Renal cortical epithelial cell (primary cell): ENCODE measurements at regions not wholly inside any gene's neighbourhood (a gene's known extent, or its start where the extent isn't known, plus 50 kb on each side); places are given as distances from the start of the nearest gene placed in this dataset.

Experiments used
- DNase-seq: peaks from one replicate; pipeline ENCODE4 v3.0.0-alpha.2; 2011; ENCODE audit warnings: low read depth

DNA sequence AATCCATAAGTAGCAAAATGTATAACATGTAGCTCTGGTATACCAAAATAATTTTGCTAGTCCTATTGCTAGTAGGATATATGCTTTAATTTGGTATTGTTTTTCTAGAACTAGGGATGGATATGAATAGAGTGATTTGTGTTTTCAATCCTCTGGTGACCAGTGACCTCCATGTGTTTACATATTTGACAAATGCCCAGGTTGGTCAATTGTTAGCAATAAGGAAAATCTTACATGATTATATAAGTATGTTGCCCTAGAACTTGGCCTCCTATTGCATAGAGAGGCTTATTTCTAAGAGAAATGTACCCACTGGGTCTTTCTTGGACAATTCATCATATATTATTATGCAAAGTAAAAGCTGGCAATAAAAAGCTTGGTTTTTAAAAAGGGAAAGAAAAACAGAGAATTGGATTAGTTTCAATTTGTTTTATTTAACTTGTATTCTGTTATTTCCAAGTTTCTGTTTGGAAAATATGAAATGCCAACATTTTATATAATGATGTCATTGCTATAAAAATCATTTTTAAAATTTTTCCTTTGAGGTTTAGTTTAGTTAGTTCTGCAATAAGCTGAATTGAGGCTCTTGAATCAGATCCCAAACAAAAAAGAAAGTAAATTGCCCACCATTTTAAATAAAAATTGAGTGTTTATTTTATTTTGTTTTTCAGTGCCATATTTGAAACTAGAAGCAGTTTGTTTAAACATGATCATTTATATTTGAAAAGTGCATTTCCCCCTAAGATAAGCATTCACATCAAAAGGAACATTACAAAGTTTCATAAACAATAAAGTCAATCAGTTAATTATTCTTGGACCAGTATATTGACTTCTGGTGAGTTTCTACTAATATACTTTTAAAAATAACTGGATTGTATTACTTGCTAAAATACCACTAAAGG lies 210.9 kb downstream of the ZC3H11B start:
- no peak for DNase-seq

DNA sequence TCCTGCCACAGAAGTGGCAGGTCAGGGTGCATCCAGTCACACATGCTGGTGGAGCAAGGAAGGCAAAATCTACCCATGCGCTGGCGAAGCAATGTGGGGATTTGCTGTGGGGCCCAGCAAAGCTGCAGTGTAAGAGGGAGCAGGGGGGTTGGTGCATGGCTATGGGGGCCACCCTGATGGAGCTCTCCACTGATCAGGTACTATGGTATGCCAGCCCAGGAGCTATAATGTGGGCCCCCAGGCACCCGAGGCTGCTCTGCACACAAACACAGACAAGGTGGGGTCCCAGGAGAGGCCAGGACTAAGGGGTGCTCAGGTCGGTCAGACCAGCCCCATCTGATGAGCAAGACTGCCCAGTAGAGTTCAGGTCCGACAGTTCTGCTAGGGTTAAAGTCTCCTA lies 213.5 kb downstream of the ZC3H11B start:
- no peak for DNase-seq

DNA sequence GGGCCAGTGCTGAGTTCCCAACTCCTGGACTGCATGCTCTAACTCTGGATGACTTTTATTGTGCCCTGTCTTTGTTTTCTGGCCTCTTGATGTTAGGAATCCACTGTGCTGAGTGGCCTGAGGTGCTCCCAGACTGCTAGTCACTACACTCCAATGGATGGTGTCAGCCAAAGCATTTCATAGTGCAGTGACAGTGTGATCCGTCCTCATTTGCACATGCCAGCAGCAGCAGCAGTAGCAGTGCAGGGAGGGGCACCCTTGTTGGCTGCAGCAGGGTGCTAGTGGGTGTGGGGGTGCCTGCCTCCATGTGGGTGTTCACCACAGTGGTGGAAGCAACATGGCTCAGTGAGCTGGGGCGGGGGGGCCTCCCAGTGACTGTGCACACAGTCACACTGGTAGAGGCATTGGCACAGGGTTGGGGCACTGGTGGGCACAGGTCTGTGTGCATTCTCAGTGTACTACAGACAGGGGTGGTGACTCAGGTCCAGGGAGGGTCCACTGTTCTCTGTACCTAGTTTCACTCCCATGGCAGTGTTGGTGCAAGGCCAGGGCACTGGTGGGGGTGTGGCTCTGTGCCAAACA lies 214.0 kb downstream of the ZC3H11B start:
- DNase-seq, result no peak

DNA sequence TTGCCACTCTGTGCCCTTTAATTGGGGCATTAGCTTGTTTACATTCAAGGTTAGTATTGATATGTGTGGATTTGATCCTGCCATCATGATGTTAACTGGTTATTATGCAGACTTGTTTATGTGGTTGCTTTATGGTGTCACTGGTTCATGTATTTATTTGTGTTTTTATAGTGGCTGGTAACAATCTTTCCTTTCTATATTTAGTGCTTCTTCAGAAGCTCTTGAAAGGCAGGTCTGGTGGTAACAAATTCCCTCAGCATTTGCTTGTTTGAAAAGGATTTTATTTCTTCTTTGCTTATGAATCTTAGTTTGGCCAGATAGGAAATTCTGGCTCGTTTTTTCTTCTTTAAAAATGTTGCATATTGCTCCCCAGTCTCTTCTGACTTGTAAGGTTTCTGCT lies 215.4 kb downstream of the ZC3H11B start:
- no peak for DNase-seq

DNA sequence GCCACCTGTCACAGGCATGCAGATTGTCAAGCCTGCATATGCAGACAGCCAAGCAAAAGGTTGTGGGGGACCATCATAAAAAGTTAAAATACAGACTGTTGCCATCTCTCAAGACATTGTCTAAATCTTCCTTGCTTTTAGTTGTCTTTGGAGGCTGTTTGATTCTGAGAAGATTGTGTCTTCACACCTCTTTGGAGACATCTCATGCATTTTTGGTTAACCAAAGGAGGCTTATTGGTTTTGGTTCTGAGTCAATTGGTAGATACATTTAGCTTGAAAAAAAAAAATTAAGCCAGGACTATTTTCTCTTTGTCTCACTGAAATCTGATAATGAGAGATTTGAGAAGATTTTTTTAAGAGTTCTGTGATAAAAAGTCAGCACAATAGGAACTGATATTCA lies 217.6 kb downstream of the LYPLAL1 start:
- no peak for DNase-seq

DNA sequence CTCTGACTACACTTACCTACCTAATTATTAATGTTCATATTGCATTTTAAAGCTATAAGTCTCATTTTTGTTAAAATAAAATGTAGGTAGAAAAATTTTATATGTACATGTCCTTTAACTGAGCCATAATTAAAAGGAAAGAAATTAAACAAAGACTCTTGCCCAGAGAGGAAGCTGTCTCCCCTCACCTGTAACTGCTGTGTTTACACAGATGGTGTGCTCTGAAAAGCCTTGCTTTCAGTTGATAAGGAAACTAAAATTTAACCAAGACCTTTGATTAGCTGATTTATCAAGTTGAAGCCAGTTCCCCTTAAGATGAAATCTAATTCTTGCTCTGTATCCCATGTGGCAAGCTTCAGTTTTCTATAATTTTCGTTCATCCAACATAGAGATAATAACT lies 213.5 kb downstream of the LYPLAL1 start:
- no peak for DNase-seq

DNA sequence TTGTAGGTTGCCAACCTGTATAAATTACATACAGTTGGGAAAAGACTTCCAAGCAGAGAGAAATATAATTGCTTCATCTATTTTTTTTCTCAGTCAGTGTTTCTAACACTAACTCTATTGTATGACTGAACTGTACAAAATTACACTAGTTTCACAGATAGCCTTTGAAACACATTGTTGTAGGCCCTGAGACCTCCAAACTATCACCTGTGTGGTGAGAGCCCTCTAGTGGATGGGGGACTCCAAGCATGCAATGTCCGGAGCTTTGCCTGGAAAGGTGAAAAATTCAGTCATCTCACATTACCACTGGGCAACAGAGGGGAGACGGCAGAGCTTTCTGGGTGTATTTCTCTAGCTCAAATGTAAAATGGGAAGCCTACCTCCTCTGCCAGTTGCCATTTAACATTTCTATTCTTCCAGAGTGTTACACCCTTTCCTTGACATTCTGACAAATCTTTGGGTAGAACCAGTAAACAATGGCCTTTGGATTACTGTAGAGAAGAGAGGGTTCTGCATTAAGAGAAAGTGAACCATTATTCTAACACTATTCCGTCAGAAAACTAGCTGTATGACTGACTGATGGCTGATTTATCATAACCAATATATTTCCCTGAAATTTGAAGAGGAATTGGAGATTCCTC lies 212.2 kb downstream of the LYPLAL1 start:
- peak; percentile 67 for DNase-seq

DNA sequence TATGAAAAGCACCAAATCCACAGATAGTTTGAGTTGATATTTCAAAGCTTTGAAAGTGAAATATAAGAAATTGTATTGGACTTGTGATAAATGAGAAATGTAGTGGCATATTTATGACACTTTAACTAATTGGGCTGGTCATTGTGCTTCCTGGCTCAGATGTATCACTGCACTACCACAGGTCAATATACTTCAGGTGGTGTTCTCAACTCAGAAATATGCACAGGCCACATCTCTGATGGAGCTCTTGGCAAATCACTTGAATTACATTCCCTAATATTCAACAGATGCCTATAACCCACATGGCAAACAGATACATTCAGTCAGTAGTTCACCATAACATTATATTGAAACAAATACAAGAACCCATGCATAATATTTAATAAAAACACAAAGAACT lies 209.6 kb downstream of the LYPLAL1 start:
- DNase-seq, result no peak

DNA sequence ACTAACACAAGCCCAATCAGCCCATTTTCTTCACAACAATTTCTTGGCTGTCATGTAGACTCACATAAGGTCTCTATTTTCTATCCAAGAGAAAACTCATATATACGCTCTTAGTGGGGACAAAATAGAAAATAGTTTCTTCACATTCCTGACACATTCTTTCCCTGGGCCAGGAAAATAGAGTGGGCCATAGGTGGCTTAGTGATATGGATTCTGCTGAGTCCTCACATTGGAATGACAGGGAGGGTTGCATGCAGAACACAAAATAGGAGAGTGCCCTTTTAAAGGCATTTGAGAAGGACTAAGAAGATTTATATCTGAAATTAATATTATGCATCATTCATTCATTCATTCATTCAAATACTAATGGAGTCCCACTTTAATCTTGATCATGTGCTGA lies 207.7 kb downstream of the LYPLAL1 start:
- no peak for DNase-seq

DNA sequence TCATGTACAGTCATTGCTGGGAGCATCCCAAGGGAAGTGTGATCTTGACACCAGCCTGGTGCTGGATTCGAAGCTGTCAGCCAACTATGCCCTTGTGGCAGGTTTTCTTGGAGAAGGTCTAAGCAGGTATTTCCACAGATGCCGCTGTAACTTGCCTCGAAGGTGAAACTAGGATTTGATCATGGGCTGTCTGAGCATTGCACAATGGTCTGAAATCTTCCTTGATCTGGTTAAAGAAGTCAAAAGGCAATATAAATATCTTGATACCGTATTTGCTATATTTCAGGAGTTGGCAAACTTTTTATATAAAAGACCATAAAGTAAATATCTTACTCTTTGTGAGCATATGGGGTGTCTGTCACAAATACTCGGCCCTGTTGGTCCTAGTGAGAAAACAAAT lies 206.8 kb downstream of the LYPLAL1 start:
- DNase-seq, result no peak

DNA sequence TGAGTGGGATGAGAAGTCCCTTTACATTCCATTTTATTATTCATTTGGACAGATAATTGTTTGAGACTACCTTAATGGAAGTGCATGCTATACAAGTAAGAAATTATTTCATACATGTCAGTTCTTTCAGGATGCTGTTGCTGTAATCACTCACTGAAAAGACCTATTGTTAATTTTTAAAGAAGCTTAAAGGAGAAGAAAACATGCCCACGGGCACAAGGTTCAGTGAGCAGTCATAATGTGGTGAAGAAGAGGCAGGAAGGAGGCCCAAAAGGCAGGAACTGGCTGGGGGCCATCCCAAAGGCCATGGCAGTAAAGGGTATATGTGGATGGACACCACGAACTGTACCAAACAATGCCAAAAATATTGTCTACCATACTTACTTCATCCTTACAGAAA lies 206.0 kb downstream of the LYPLAL1 start:
- peak; percentile 53 for DNase-seq

DNA sequence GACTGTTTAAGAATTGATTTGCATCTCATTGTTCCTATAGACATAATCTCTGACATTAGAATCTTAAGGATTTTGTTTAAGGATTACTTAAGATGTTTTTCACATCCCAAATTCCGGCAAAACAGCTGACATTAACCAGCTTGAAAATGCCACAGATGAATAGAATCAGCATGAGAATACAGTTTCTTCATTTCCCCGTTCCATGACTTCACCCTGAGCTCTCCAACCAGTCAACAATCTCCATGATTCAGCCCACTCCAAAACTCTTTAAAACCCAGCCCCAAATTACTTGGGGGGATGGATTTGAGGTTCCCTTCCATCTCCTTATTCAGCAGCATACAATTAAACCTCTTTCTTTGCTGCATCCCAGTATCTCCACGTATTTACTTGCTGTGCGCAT lies 201.0 kb downstream of the LYPLAL1 start:
- DNase-seq, result no peak

DNA sequence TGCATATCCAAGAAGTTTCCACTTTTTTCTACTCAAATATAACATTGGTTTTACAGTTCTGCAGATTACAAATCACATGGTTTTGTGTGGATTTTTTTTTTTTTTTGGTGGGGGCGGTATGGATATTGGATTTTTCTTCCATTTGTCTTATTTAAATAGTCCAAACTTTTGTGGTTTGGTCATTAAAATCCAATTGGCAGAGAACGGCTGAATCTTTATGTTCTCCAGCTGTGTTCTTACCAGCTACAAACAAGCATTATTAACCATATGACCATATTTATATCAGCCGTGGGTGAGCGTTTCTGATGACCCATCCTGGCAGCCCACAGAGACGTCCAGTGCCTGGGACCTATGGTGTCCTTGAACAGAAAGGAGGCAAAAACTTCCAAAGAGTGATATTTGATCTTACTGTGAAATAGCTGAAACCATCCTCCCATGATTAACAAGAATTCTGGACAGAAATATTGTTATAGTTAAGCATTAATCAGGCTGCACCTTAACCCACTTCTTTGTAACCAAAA lies 200.4 kb downstream of the LYPLAL1 start:
- no peak for DNase-seq

DNA sequence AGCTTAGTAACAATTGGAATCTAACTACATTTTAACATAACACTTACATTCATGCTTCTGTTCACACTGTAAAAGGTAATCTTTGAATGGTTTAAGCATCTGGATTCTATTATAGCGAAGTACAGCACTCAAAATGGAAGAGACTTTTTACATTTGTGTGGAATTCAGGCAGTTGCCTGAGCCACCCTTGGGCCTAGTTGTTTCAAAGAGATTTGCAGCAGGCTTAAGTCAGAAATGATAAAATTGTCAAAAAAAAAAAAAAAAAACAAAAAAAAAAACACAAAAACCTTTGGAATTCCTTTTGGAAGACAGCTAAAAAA lies 199.9 kb downstream of the LYPLAL1 start:
- no peak for DNase-seq

DNA sequence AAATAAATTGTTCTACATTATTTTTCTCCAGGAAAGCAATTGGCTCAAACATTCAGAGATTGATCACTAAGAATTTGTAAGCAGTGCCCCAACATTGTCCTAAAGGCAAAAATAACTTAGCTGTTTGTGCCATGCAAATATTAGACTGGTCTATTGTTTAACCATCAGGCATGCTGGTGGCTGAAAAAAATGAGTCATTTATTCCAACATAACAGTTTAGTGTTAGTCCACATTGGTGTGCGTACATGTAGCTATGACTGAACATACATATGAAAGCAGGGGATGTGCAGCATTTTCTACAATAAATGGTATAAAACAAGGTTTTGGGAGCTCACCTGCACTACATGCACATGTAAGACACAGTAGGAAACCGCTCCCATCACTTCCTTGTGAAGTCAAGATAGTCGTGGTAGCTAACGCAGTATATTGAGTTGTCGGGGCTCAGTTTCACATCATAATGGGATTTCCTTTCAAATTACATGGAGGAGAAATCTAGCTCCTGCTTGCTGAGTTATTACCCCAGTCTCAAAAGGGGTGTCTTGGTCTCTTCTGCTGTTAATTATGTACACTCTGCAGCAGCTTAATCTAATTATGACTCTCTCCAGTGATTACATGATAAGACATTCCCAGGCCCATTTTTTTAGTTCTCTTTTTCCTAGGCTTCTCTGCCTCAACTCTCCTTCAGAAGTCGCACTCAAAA lies 199.4 kb downstream of the LYPLAL1 start:
- DNase-seq, result no peak

DNA sequence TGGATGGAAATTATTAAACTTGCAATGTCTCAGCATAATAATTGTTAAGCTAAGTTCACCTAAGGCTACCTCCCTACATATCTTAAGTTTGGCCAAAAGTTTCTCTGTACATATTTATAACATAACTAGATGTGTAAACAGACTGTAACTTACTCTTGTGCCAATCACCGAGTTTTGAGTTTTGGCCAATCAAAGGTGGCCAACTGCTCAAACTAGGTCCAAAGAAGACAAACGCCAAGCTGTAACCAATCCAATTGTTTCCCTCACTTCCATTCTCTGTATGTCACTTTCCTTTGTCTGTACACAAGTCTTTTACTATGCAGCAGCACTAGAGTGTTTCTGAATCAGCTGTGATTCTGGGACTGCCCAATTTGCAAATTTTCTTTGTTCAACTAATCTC lies 197.8 kb downstream of the LYPLAL1 start:
- no peak for DNase-seq

DNA sequence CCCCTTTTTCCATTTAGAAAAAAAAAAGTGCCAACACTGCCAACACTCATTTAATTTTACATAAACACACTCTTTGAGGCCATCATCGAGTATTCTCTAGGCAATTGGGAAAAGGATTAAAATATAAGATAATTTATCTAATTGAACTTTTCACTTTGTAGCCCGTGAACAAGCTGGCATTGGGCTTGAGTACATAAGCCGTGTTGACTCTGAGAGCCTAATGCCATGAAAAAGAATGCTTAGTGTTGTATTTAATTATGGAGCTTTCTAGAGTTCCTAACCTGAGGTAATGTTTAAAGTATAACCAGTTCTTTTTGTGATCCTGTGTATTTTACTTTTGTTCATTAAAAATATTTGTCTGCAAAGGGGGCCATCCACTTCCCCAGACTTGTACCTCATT lies 193.8 kb downstream of the LYPLAL1 start:
- no peak for DNase-seq

DNA sequence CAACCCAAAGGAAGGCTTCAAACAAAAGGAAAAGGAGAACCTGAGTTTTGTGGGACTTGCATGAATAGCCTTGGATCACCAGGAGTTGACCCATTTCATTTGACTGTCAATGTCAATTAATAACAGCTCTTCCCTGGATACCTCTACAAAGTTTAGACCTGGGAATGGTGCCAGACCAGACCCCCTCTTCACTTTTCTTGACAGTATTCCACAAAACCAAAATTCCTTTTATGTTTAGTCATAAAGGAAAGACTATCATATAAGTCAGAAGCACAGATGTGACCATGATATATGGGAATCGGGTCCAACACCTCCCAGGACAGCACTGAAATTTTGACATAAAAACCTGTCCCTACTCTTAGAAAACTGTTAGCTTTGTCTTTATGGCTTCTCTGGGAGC lies 191.8 kb downstream of the LYPLAL1 start:
- peak; percentile 36 for DNase-seq

DNA sequence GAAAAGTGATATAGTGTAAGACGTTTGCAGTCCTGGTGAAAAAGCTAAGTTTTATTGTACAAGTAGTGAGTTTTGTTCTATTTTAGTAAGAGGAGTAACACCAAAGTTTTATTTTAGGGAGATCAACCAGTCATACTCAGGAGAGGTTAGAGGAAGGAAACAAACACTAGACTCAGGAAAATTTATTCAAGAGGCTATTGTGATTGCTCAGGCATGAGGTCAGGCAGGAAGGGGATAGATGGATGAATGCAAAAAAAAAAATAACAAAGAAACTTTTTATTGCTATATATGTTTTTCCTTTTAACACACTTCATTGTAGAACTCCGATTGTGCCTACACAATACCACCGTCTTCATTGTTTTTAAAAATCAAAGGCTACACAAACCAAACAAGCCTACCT lies 189.0 kb downstream of the LYPLAL1 start:
- DNase-seq, result no peak

DNA sequence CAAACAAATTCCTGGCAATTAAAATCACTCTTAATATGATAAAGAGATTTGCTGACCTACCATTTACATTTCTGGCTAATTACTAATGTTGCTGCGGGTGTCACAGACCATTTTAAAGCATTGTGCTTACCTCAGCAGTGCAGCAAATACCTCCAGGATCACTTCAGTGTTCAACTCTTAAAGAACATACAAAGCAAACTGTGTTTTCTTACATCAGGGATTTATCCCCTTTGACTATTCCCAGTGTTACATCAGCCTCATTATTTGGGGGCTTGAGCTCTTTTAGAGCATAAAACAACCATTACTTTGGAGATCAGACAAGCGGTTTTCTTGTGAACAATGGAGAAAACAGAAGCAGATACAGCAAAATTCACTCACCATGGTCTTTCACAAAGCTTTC lies 185.4 kb downstream of the LYPLAL1 start:
- DNase-seq, result no peak

DNA sequence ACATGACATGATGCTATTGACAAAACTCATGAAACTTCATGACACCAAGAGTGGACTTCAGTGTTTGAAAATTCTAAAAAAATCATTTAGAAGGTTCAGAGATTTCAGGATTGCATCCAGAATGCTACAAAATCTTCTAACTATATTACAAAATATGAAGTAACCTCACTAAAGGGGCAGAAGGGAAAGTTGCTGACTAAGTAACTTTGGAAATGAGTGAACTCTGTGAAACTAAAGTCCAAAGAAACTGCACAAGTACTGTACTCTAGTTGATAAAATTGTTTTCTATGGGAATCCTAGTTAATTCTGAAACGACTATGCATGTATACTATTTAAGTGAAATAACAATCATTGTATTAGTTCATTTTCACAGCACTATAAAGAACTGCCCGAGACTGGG lies 184.4 kb downstream of the LYPLAL1 start:
- no peak for DNase-seq

DNA sequence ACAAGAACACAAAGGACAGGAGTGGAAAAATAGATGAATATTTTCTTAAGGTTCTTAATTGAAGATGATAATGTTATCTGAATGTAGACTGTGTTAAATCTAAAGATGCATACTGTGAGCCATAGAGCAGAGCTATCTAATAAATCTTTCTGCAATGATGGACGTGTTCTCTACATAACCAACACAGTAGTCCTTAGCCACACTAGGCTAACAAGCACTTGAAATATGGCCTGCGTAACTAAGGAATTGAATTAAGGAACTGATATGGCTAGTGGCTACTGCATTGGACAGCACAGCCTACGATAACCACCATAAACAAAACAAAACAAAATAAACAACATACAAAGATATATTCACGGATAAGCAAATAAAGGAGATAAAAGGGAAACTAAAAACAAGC lies 181.3 kb downstream of the LYPLAL1 start:
- no peak for DNase-seq
